Common myeloid progenitor, CD34-positive (primary cell): ENCODE measurements at regions not wholly inside any gene's neighbourhood (a gene's known extent, or its start where the extent isn't known, plus 50 kb on each side); places are given as distances from the start of the nearest gene placed in this dataset.

Experiments used
- CTCF ChIA-PET: fragments of 350-600 bp; sonication (Branson Sonifier 250); formaldehyde crosslinking; loops from one replicate; lab custom pipeline; 2021; ENCODE audit warnings: antibody characterized with exemption; lab: Charles Lee
- POLR2A ChIA-PET: fragments of 350-600 bp; sonication (Branson Sonifier 250); formaldehyde crosslinking; loops from one replicate; lab custom pipeline; 2021; ENCODE audit warnings: antibody characterized with exemption; lab: Charles Lee
- DNase-seq, 3 donors: peaks; one replicate each; pipeline versions ENCODE4 v3.0.0 to v3.0.0-alpha.2; 2013
- H3K27ac ChIP-seq, 2 experiments: 1 replicate in 1 of 2; 2 replicates in 1 of 2; pipeline ENCODE4 v1.7.0; 2013; ENCODE audit warnings: inconsistent platforms in 2 of 2, low read length in 2 of 2, mild to moderate bottlenecking in 2 of 2, low read depth in 1 of 2, moderate library complexity in 1 of 2; ENCODE audit not compliant: severe bottlenecking in 2 of 2, insufficient read depth in 1 of 2, poor library complexity in 1 of 2
- H3K27me3 ChIP-seq, 5 experiments: replicated peaks in 2 of 5; 1 replicate in 3 of 5; 2 replicates in 2 of 5; pipeline versions ENCODE4 v1.6.1 to v1.7.0; 2013; ENCODE audit warnings: low read length in 4 of 5, mild to moderate bottlenecking in 2 of 5, moderate library complexity in 2 of 5, inconsistent platforms in 1 of 5; ENCODE audit not compliant: insufficient read depth in 5 of 5, control insufficient read depth in 4 of 5
- H3K36me3 ChIP-seq, 4 experiments: 1 replicate in 2 of 4; 2 replicates in 2 of 4; pipeline versions ENCODE4 v1.6.1 to v1.7.0; 2013; ENCODE audit warnings: low read length in 3 of 4, control low read depth in 1 of 4, mild to moderate bottlenecking in 1 of 4; ENCODE audit not compliant: control insufficient read depth in 4 of 4, insufficient read depth in 4 of 4
- H3K4me1 ChIP-seq, 4 experiments: 1 replicate in 3 of 4; 2 replicates in 1 of 4; pipeline versions ENCODE4 v1.6.1 to v1.7.1; 2013; ENCODE audit warnings: low read length in 3 of 4, mild to moderate bottlenecking in 3 of 4, control low read depth in 1 of 4, inconsistent platforms in 1 of 4, moderate library complexity in 1 of 4; ENCODE audit not compliant: control insufficient read depth in 4 of 4, insufficient read depth in 4 of 4; ENCODE audit errors: control extremely low read depth in 1 of 4
- H3K4me3 ChIP-seq, 7 experiments: 1 replicate in 4 of 7; 2 replicates in 3 of 7; pipeline versions ENCODE4 v1.5.1 to v1.7.0; 2013; ENCODE audit warnings: mild to moderate bottlenecking in 7 of 7, low read length in 6 of 7, moderate library complexity in 6 of 7, inconsistent platforms in 2 of 7, low read depth in 2 of 7, control low read depth in 1 of 7; ENCODE audit not compliant: insufficient read depth in 4 of 7, control insufficient read depth in 1 of 7; ENCODE audit errors: extremely low read depth in 1 of 7
- H3K9me3 ChIP-seq, 5 experiments: 1 replicate in 4 of 5; 2 replicates in 1 of 5; pipeline versions ENCODE4 v1.6.1 to v1.7.1; 2013; ENCODE audit warnings: low read length in 4 of 5, mild to moderate bottlenecking in 2 of 5, inconsistent platforms in 1 of 5, low read depth in 1 of 5, moderate library complexity in 1 of 5; ENCODE audit not compliant: control insufficient read depth in 4 of 5, insufficient read depth in 2 of 5; ENCODE audit errors: control extremely low read depth in 1 of 5
- WGBS: methylation state at CpG from one replicate; pipeline ENCODE4 v1.1.5; 2013; ENCODE audit not compliant: insufficient coverage; 5-methylcytosine and 5-hydroxymethylcytosine counted together

DNA sequence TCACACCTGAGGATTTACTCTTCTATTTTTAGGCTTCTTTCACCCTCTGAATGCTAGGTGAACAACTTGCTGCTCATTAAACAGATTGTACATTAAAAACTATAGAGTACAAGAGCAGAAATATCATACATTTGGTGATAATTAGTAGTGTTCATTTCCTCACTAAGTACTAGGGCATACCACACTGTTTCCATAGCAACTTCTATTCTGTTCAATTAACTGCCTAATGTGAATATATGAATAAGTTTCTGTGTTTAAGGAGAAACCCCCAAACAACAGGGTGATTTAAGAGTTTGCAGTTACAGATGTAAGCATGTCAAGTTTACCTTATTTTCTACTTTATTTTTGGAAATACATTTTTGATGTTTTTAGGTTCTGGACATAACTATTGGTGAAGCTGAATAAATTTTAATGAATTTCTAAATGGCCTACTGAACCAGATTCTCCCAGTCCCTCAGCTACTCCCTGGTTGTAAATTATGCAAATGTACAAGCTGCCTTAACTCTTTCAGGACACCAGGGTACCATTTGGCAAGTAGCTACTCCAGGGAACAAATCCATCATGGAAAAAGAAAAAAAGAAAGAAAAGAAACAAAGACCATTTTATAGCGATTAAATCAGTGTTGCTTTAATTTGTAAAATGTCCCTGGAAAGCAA lies 199.8 kb upstream of the NAV3 start:
- POLR2A ChIA-PET = no interaction called here
- Histone ChIP-seq H3K27ac (no peak overlapping the region), H3K4me1 (no peaks in the 10 kb centered on the region), H3K9me3 (no peaks in the 10 kb centered on the region), H3K27me3 (no peaks in the 10 kb centered on the region), H3K4me3 (no peak overlapping the region), H3K36me3 (no peaks in the 10 kb centered on the region)
- CTCF ChIA-PET = no interaction called here
- 86% methylated on average over 1 of the region's 1 CpG for WGBS
- no peak for DNase-seq

DNA sequence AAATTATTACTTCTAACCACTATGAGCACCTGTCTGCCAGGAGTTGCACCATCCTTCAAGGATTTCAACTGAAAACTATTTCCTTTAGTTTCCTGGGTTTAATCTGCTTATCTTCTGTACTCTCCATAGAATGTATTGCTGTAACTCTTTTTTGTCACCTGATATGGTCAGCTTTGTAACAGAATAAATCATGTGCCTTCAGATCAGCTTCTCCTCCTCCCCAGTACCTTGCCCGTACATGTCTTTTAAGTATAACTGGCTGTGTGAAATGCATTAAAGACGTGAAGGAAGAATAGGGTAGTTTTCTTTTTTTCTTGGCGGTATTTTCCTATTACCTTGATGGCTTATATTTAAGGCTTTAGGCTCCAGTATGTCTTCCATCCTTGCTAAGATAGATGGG lies 200.3 kb upstream of the NAV3 start:
- no CpG with 5 or more reads among the region's 3 CpGs for WGBS
- Histone ChIP-seq H3K27me3 (no peaks in the 10 kb centered on the region), H3K4me3 (no peak overlapping the region), H3K4me1 (no peaks in the 10 kb centered on the region), H3K27ac (no peak overlapping the region), H3K36me3 (no peaks in the 10 kb centered on the region), H3K9me3 (no peaks in the 10 kb centered on the region)
- ChIA-PET CTCF (no interaction called here), POLR2A (no interaction called here)
- no peak for DNase-seq

DNA sequence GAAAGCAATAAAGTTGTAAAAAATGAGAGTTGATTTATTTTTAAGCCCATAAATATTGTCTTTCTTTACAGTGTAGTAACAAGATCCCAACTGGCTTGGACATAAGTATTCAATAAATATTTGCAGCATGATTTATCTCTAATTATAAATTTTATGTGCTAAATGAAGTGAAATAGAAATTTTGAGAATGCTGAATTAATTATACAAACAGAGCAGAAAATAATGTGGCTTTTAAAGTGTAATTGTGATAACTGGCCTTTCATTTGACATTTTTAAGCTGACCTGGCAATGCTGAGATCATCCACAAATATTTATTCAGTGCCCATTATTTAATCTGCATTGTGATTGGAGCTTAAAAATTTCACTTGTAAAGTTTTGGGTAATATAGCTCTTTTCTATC lies 201.6 kb upstream of the NAV3 start:
- DNase-seq = no peak
- POLR2A ChIA-PET = interaction anchor here (0.5 kb wide), 1 partner anchor 218 kb away, joined by 7 read pairs; no protein-coding TSS in a partner anchor
- CTCF ChIA-PET = no interaction called here
- Histone ChIP-seq H3K27ac (no peak overlapping the region), H3K9me3 (no peaks in the 10 kb centered on the region), H3K4me1 (no peaks in the 10 kb centered on the region), H3K36me3 (no peaks in the 10 kb centered on the region), H3K27me3 (no peaks in the 10 kb centered on the region), H3K4me3 (no peak overlapping the region)

DNA sequence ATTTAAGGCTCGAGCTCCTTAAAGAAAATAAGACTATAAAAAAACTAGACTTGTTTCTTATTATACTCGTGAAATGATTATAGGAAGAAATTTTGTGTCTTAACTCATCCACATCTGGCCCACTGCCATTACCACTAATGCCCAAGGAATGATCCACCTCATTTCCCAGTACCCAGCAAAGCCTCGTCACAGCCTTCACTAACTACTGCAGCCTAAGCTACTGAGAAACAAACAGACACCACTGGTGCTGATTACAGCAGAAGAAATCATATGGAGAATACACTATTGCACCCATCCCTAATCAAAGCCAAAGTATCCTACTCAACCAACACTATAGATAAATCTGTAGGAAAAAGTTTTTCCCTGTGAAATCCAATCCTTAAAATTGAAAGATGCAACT lies 205.3 kb upstream of the NAV3 start:
- no peaks in the 10 kb centered on the region for H3K9me3 ChIP-seq
- H3K27ac ChIP-seq = no peak overlapping the region
- no peak for DNase-seq
- no peaks in the 10 kb centered on the region for H3K4me1 ChIP-seq
- H3K27me3 ChIP-seq = no peaks in the 10 kb centered on the region
- H3K36me3 ChIP-seq = no peaks in the 10 kb centered on the region
- POLR2A ChIA-PET = no interaction called here
- WGBS = 100% methylated on average over 1 of the region's 3 CpGs
- CTCF ChIA-PET = no interaction called here
- H3K4me3 ChIP-seq = no peak overlapping the region

DNA sequence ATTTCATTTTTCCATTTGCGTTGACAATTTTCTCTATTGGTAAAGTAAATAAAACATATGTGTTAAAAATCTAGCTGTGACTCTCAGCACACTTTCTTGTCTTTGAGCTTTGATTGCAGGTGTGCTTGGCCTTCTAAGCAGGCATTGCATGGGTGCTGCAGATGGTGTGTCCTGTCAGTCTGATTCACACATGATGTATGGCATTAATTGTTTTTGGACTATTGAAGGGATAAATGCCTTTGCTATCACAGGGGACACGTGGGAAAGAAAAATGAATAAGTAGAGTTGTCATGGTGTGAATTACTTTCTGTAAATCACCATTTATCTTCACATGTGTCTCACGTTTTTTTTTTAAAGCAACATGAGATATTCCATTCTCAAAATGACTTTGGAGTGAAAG lies 211.3 kb upstream of the NAV3 start:
- CTCF ChIA-PET = interaction anchor here (1.2 kb wide), 1 partner anchor 11 kb away, joined by 3 read pairs; no protein-coding TSS in a partner anchor
- no CpG with 5 or more reads among the region's 3 CpGs for WGBS
- no peaks in the 10 kb centered on the region for H3K27me3 ChIP-seq

DNA sequence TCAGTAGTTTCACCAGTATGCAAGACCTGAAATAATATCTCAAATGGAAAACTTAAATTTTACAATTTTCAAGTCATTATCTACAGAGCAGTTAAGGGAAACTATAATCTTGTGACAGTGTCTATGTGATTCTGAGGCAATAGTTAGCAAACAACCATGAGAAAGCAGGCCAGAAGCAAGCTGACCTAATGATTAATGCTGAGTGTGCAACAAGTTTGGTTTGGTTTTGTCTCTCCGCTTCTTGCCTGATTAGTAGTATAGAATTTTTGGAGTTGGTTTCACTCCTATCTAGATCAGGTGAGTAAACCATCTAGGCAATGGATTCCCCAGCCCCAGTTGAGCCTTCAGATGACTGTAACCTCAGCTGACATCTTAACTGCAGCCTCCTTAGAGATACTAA lies 212.9 kb upstream of the NAV3 start:
- CTCF ChIA-PET = no interaction called here
- Histone ChIP-seq H3K36me3 (no peaks in the 10 kb centered on the region), H3K27ac (no peak overlapping the region), H3K27me3 (no peaks in the 10 kb centered on the region), H3K4me3 (no peak overlapping the region), H3K4me1 (no peaks in the 10 kb centered on the region), H3K9me3 (peaks cover 0 to 5% (median 0%) of the 10 kb centered on the region in 5 experiments)
- WGBS = 100% methylated on average over 1 of the region's 1 CpG
- DNase-seq = no peak
- POLR2A ChIA-PET = no interaction called here

More for the DNA sequence above, 211.3 kb upstream of the NAV3 start:
- no peak overlapping the region for H3K4me3 ChIP-seq
- no peak overlapping the region for H3K27ac ChIP-seq
- DNase-seq = no peak
- H3K36me3 ChIP-seq = no peaks in the 10 kb centered on the region
- H3K9me3 ChIP-seq = peaks cover 0 to 5% (median 0%) of the 10 kb centered on the region in 5 experiments
- POLR2A ChIA-PET = no interaction called here
- H3K4me1 ChIP-seq = no peaks in the 10 kb centered on the region

DNA sequence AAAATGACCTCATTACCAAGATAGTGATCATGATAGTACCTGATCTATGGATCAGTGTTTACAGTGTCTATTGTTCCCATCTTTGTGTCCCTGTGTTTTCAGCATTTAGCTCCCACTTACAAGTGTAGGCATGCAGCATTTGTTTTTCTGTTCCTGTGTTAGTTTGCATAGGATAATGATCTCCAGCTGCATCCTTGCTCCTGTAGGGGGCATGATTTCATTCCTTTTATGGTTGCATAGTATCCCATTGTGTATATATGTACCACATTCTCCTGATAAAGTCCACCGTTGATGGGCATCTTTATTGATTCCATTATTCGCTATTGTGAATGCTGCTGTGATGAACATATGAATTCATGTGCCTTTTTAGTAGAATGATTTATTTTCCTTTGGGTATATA lies 215.4 kb upstream of the NAV3 start:
- WGBS = 100% methylated on average over 2 of the region's 2 CpGs
- H3K4me3 ChIP-seq = no peak overlapping the region
- no peaks in the 10 kb centered on the region for H3K36me3 ChIP-seq
- H3K27ac ChIP-seq = no peak overlapping the region
- H3K27me3 ChIP-seq = no peaks in the 10 kb centered on the region
- ChIA-PET POLR2A (no interaction called here), CTCF (no interaction called here)
- peaks cover 0 to 5% (median 0%) of the 10 kb centered on the region in 5 experiments for H3K9me3 ChIP-seq
- H3K4me1 ChIP-seq = no peaks in the 10 kb centered on the region
- no peak for DNase-seq
